Uterus (tissue), 2 donors: ENCODE measurements at regions not wholly inside any gene's neighbourhood (a gene's known extent, or its start where the extent isn't known, plus 50 kb on each side); places are given as distances from the start of the nearest gene placed in this dataset.

Source experiments
- CTCF ChIP-seq, 4 experiments: fragments of 200-600 bp in 2 of 4; fragments of 450-650 bp in 2 of 4; sonication (generic) in 2 of 4; IDR thresholded peaks; one replicate each; pipeline ENCODE4 v1.5.1; 2016 to 2019; ENCODE audit warnings: antibody characterized with exemption in 4 of 4, mild to moderate bottlenecking in 2 of 4, moderate library complexity in 1 of 4
- POLR2A ChIP-seq, 2 donors: fragments of 450-650 bp; IDR thresholded peaks; one replicate each; pipeline ENCODE4 v1.6.1; 2016; ENCODE audit warnings: antibody characterized with exemption in 2 of 2, mild to moderate bottlenecking in 1 of 2, moderate library complexity in 1 of 2

GRCh38 chr12:63400718-63401117 is 249.7 kb upstream of the AVPR1A start:
- no peak for TF ChIP-seq CTCF (IDR thresholded peaks at IDR 0.05)
- no peak for TF ChIP-seq POLR2A (IDR thresholded peaks at IDR 0.05)
